ENCODE measurements at regions not wholly inside any gene's neighbourhood (a gene's known extent, or its start where the extent isn't known, plus 50 kb on each side); places are given as distances from the start of the nearest gene placed in this dataset.

GRCh38 chr13:80962173-80962572 lies 621.2 kb upstream of the SPRY2 start:
- no peak overlapping the region for H3K4me3 ChIP-seq (ENCODE audit: insufficient read depth, low read length)
- H3K4me1 ChIP-seq (ENCODE audit: insufficient read depth, low read length) = no peaks in the 10 kb centered on the region
- H3K9me3 ChIP-seq (ENCODE audit: low read depth, low read length) = peaks cover 2% of the 10 kb centered on the region
- no peak for DNase-seq (ENCODE audit: insufficient read length, low spot score, missing footprints)
- no peak overlapping the region for H2AFZ ChIP-seq (ENCODE audit: low read length)
- H3K27ac ChIP-seq (ENCODE audit: low read depth, low read length) = no peak overlapping the region
- no peaks in the 10 kb centered on the region for H3K36me3 ChIP-seq (ENCODE audit: insufficient read depth, low read length)
- no peaks in the 10 kb centered on the region for H3K27me3 ChIP-seq (ENCODE audit: insufficient read depth, low read length)
- no peak for TF ChIP-seq CTCF (IDR thresholded peaks at IDR 0.05; ENCODE audit: extremely low read depth, low read depth, low read length)
- no peak overlapping the region for H3K4me2 ChIP-seq (ENCODE audit: insufficient read depth, low read length)
- no peaks in the 10 kb centered on the region for H4K20me1 ChIP-seq (ENCODE audit: insufficient read depth, low read length)
- no peaks in the 10 kb centered on the region for H3K79me2 ChIP-seq (ENCODE audit: insufficient read depth, low read length)

DNA sequence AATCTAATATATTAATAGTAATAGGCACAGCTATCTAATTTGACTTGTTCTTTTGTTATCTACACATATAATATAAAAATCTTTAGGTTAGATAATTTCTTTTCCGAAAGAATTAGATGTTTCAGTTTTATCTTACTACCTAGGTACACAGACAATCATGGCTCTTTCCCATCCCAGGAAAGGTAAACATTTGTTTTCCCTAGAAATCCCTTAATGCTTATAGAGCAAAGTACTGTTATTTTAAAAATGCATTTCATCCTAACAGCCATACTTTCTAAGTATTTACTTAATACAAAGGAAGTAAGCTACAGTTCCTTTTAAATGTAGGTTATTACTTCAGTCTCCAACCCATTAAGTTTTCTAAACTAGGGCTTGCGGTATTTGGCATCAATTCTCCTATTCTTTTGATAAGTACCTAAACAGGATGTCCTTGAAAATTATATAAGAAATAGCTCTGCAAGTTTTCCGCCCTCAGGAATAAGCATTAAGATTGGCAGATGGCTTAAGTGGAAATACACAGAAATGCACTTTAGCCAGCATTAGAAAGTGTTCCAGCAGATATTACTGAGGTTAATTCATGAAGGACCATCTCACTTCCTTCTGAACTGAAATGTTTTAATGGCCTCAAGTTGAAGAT lies 616.2 kb upstream of the SPRY2 start:
- no peak for TF ChIP-seq CTCF (IDR thresholded peaks at IDR 0.05; ENCODE audit: extremely low read depth, low read depth, low read length)
- Histone ChIP-seq H3K4me1 (ENCODE audit: insufficient read depth, low read length) (no peaks in the 10 kb centered on the region), H3K4me2 (ENCODE audit: insufficient read depth, low read length) (no peak overlapping the region), H3K4me3 (ENCODE audit: insufficient read depth, low read length) (no peak overlapping the region), H3K36me3 (ENCODE audit: insufficient read depth, low read length) (no peaks in the 10 kb centered on the region), H3K27me3 (ENCODE audit: insufficient read depth, low read length) (no peaks in the 10 kb centered on the region), H3K9me3 (ENCODE audit: low read depth, low read length) (peaks cover under 1% of the 10 kb centered on the region), H3K27ac (ENCODE audit: low read depth, low read length) (no peak overlapping the region), H2AFZ (ENCODE audit: low read length) (no peak overlapping the region), H4K20me1 (ENCODE audit: insufficient read depth, low read length) (no peaks in the 10 kb centered on the region), H3K79me2 (ENCODE audit: insufficient read depth, low read length) (no peaks in the 10 kb centered on the region)
- DNase-seq (ENCODE audit: insufficient read length, low spot score, missing footprints) = no peak

- Histone ChIP-seq H3K27ac (ENCODE audit: low read depth, low read length) (no peak overlapping the region), H3K4me2 (ENCODE audit: insufficient read depth, low read length) (no peak overlapping the region), H3K9me3 (ENCODE audit: low read depth, low read length) (no peaks in the 10 kb centered on the region), H3K79me2 (ENCODE audit: insufficient read depth, low read length) (no peaks in the 10 kb centered on the region), H3K27me3 (ENCODE audit: insufficient read depth, low read length) (no peaks in the 10 kb centered on the region), H3K4me3 (ENCODE audit: insufficient read depth, low read length) (no peak overlapping the region), H4K20me1 (ENCODE audit: insufficient read depth, low read length) (no peaks in the 10 kb centered on the region), H2AFZ (ENCODE audit: low read length) (no peak overlapping the region), H3K4me1 (ENCODE audit: insufficient read depth, low read length) (no peaks in the 10 kb centered on the region), H3K36me3 (ENCODE audit: insufficient read depth, low read length) (no peaks in the 10 kb centered on the region)
- TF ChIP-seq CTCF (IDR thresholded peaks at IDR 0.05; ENCODE audit: extremely low read depth, low read depth, low read length) = no peak
- DNase-seq (ENCODE audit: insufficient read length, low spot score, missing footprints) = no peak
Observed at GRCh38 chr13:80955501-80955900, 614.6 kb upstream of the SPRY2 start.

GRCh38 chr13:80952158-80952557 lies 611.2 kb upstream of the SPRY2 start:
- H3K36me3 ChIP-seq (ENCODE audit: insufficient read depth, low read length) = no peaks in the 10 kb centered on the region
- H3K4me2 ChIP-seq (ENCODE audit: insufficient read depth, low read length) = no peak overlapping the region
- H3K4me1 ChIP-seq (ENCODE audit: insufficient read depth, low read length) = no peaks in the 10 kb centered on the region
- no peak for DNase-seq (ENCODE audit: insufficient read length, low spot score, missing footprints)
- TF ChIP-seq CTCF (IDR thresholded peaks at IDR 0.05; ENCODE audit: extremely low read depth, low read depth, low read length) = no peak
- no peaks in the 10 kb centered on the region for H4K20me1 ChIP-seq (ENCODE audit: insufficient read depth, low read length)
- H3K27ac ChIP-seq (ENCODE audit: low read depth, low read length) = no peak overlapping the region
- H2AFZ ChIP-seq (ENCODE audit: low read length) = no peak overlapping the region
- H3K79me2 ChIP-seq (ENCODE audit: insufficient read depth, low read length) = no peaks in the 10 kb centered on the region
- no peaks in the 10 kb centered on the region for H3K9me3 ChIP-seq (ENCODE audit: low read depth, low read length)
- no peak overlapping the region for H3K4me3 ChIP-seq (ENCODE audit: insufficient read depth, low read length)
- H3K27me3 ChIP-seq (ENCODE audit: insufficient read depth, low read length) = no peaks in the 10 kb centered on the region

Measured in osteoblast (primary cell).